ENCODE measurements at regions not wholly inside any gene's neighbourhood (a gene's known extent, or its start where the extent isn't known, plus 50 kb on each side); places are given as distances from the start of the nearest gene placed in this dataset.

- no peak for DNase-seq
Measured at GRCh38 chr20:10724449-10725173, 50.8 kb upstream of the JAG1 start.

GRCh38 chr20:10728873-10729670, 55.3 kb upstream of the JAG1 start:
- DNase-seq: no peak

- no peak for DNase-seq
Measured at GRCh38 chr20:10729785-10730184, 56.0 kb upstream of the JAG1 start.

- no peak for DNase-seq
Measured at GRCh38 chr20:10730629-10731183, 56.9 kb upstream of the JAG1 start.

- no peak for DNase-seq
Measured at GRCh38 chr20:10731190-10731965, 57.6 kb upstream of the JAG1 start.

GRCh38 chr20:10733122-10733521, 59.3 kb upstream of the JAG1 start:
- DNase-seq: no peak

GRCh38 chr20:10735195-10735949, 61.6 kb upstream of the JAG1 start:
- no peak for DNase-seq

GRCh38 chr20:10739134-10739533, 65.3 kb upstream of the JAG1 start:
- no peak for DNase-seq

- no peak for DNase-seq
Measured at GRCh38 chr20:10739566-10739965, 65.8 kb upstream of the JAG1 start.

- DNase-seq: no peak
Measured at GRCh38 chr20:10741060-10741459, 67.3 kb upstream of the JAG1 start.

GRCh38 chr20:10745790-10746189, 72.0 kb upstream of the JAG1 start:
- no peak for DNase-seq

GRCh38 chr20:10747019-10747418, 73.2 kb upstream of the JAG1 start:
- no peak for DNase-seq

- no peak for DNase-seq
Measured at GRCh38 chr20:10749084-10749483, 75.3 kb upstream of the JAG1 start.

GRCh38 chr20:10752206-10752605, 78.4 kb upstream of the JAG1 start:
- DNase-seq: no peak

GRCh38 chr20:10754824-10755223, 81.0 kb upstream of the JAG1 start:
- DNase-seq: no peak

- no peak for DNase-seq
Measured at GRCh38 chr20:10758446-10758845, 84.6 kb upstream of the JAG1 start.

- no peak for DNase-seq
Measured at GRCh38 chr20:10761232-10761631, 87.4 kb upstream of the JAG1 start.

GRCh38 chr20:10761786-10762185, 88.0 kb upstream of the JAG1 start:
- no peak for DNase-seq

GRCh38 chr20:10762216-10762615, 88.4 kb upstream of the JAG1 start:
- DNase-seq: no peak

- DNase-seq: no peak
Measured at GRCh38 chr20:10763112-10763511, 89.3 kb upstream of the JAG1 start.

- DNase-seq: no peak
Measured at GRCh38 chr20:10769700-10770099, 95.9 kb upstream of the JAG1 start.

GRCh38 chr20:10770753-10771152, 97.0 kb upstream of the JAG1 start:
- no peak for DNase-seq

Data from stimulated activated CD4-positive, alpha-beta T cell treated with anti-CD3 and anti-CD28 coated beads, Interleukin-4, amount 100 ng/mL, for 4 hours (primary cell).